ENCODE measurements at regions not wholly inside any gene's neighbourhood (a gene's known extent, or its start where the extent isn't known, plus 50 kb on each side); places are given as distances from the start of the nearest gene placed in this dataset.

DNA sequence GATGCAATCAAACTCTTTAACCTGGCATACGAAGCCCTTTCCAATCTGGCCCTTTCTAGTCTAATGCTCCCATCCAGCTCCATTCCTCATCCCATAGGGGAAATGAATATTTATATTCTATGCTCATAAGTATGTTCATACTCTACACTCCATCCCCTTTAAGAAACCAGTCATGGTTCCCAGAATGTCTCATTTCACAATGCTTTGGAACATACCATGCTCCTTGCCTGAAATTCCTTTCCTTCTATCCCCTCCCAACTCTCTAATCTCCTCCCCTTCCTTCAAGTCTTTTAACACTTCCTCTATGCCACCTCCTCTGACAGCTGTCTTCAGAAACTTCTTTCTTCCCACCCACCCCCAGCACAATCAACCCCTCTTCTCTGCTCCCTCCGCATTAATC is 207.0 kb upstream of the CAND1 start:
- no peaks in the 10 kb centered on the region for H3K27me3 ChIP-seq (ENCODE audit: insufficient read depth, low read depth, low read length)
- TF ChIP-seq POLR2AphosphoS5 (IDR thresholded peaks at IDR 0.05) (no peak), EP300 (conservative IDR thresholded peaks at IDR 0.05; ENCODE audit: poor library complexity, severe bottlenecking) (no peak), TAF1 (IDR thresholded peaks at IDR 0.05; ENCODE audit: low read depth) (no peak), EZH2 (IDR thresholded peaks at IDR 0.05; ENCODE audit: borderline replicate concordance, insufficient read depth, low read length, poor library complexity, severe bottlenecking) (no peak), SMC3 (conservative IDR thresholded peaks at IDR 0.05; ENCODE audit: poor library complexity) (no peak), RAD21 (conservative IDR thresholded peaks at IDR 0.05) (no peak), MXI1 (conservative IDR thresholded peaks at IDR 0.05; ENCODE audit: poor library complexity, severe bottlenecking) (no peak)
- TF ChIP-seq, protein P1, sequence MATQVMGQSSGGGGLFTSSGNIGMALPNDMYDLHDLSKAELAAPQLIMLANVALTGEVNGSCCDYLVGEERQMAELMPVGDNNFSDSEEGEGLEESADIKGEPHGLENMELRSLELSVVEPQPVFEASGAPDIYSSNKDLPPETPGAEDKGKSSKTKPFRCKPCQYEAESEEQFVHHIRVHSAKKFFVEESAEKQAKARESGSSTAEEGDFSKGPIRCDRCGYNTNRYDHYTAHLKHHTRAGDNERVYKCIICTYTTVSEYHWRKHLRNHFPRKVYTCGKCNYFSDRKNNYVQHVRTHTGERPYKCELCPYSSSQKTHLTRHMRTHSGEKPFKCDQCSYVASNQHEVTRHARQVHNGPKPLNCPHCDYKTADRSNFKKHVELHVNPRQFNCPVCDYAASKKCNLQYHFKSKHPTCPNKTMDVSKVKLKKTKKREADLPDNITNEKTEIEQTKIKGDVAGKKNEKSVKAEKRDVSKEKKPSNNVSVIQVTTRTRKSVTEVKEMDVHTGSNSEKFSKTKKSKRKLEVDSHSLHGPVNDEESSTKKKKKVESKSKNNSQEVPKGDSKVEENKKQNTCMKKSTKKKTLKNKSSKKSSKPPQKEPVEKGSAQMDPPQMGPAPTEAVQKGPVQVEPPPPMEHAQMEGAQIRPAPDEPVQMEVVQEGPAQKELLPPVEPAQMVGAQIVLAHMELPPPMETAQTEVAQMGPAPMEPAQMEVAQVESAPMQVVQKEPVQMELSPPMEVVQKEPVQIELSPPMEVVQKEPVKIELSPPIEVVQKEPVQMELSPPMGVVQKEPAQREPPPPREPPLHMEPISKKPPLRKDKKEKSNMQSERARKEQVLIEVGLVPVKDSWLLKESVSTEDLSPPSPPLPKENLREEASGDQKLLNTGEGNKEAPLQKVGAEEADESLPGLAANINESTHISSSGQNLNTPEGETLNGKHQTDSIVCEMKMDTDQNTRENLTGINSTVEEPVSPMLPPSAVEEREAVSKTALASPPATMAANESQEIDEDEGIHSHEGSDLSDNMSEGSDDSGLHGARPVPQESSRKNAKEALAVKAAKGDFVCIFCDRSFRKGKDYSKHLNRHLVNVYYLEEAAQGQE (IDR thresholded peaks at IDR 0.05; ENCODE audit: borderline replicate concordance), result no peak
- TF ChIP-seq, protein P2, sequence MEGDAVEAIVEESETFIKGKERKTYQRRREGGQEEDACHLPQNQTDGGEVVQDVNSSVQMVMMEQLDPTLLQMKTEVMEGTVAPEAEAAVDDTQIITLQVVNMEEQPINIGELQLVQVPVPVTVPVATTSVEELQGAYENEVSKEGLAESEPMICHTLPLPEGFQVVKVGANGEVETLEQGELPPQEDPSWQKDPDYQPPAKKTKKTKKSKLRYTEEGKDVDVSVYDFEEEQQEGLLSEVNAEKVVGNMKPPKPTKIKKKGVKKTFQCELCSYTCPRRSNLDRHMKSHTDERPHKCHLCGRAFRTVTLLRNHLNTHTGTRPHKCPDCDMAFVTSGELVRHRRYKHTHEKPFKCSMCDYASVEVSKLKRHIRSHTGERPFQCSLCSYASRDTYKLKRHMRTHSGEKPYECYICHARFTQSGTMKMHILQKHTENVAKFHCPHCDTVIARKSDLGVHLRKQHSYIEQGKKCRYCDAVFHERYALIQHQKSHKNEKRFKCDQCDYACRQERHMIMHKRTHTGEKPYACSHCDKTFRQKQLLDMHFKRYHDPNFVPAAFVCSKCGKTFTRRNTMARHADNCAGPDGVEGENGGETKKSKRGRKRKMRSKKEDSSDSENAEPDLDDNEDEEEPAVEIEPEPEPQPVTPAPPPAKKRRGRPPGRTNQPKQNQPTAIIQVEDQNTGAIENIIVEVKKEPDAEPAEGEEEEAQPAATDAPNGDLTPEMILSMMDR (IDR thresholded peaks at IDR 0.05; ENCODE audit: poor library complexity, severe bottlenecking), result no peak
- no peaks in the 10 kb centered on the region for H3K9me2 ChIP-seq (ENCODE audit: insufficient read depth, low read length)
- H2AFZ ChIP-seq (ENCODE audit: low read depth, low read length), result no peak overlapping the region
- no peaks in the 10 kb centered on the region for H3K9me3 ChIP-seq (ENCODE audit: low read length)
- H3F3A ChIP-seq (ENCODE audit: insufficient read depth, low read length, poor library complexity, severe bottlenecking), result no peaks in the 10 kb centered on the region
- no peak overlapping the region for H3K4me3 ChIP-seq (ENCODE audit: low read length)
- H3K79me2 ChIP-seq (replicated peaks; ENCODE audit: insufficient read depth, low read length), result peaks cover 45% of the 10 kb centered on the region
- H3K36me3 ChIP-seq (ENCODE audit: insufficient read depth, low read length), result no peaks in the 10 kb centered on the region
- no peak overlapping the region for H3K9ac ChIP-seq (ENCODE audit: low read length)
- no peaks in the 10 kb centered on the region for H4K20me1 ChIP-seq (ENCODE audit: insufficient read depth)
- H3K4me2 ChIP-seq (ENCODE audit: low read length), result no peak overlapping the region
- no peak overlapping the region for H3K27ac ChIP-seq (ENCODE audit: low read length)

DNA sequence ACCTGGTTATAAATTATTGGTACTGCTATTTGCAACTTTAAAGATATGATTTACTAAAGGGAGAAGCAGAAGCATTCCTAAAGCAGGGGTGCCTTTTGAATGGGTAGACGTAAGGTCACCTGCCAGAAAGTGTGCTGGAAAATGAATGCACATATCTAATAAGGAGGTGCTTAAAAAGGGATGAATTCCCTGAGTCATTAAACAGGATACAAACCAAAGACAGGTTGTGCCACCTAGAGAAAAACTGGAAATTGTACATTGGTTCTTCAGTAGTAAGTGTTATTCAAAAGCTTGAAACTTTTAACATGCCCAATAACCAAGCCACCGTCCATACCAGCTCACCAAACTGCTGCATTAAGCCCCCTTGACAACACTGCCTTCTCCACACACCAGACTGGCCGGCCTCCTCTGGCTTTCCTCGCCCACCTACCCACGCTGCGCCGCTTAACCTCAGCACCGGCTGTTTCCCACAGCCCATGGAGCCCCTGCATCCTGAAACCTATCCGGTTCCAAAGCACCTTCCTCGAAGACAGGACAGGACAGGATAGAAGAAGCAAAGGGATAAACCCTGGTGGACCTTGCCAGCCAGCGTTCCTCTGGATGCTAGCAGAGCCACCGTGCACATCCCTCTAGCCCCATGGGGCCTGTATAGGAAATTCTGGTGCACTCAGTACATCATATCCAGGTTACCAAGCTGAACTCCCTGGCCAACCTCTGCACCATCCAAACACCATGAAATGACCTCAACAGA is 201.5 kb upstream of the CAND1 start:
- Histone ChIP-seq H3K9ac (ENCODE audit: low read length) (peak overlapping the region; percentile 78), H3K9me3 (ENCODE audit: low read length) (no peaks in the 10 kb centered on the region), H3F3A (ENCODE audit: insufficient read depth, low read length, poor library complexity, severe bottlenecking) (no peaks in the 10 kb centered on the region), H3K27me3 (ENCODE audit: insufficient read depth, low read depth, low read length) (no peaks in the 10 kb centered on the region), H4K20me1 (ENCODE audit: insufficient read depth) (no peaks in the 10 kb centered on the region), H3K79me2 (replicated peaks; ENCODE audit: insufficient read depth, low read length) (peaks cover 34% of the 10 kb centered on the region), H2AFZ (ENCODE audit: low read depth, low read length) (no peak overlapping the region), H3K4me3 (ENCODE audit: low read length) (peak overlapping the region; percentile 79), H3K9me2 (ENCODE audit: insufficient read depth, low read length) (no peaks in the 10 kb centered on the region), H3K36me3 (ENCODE audit: insufficient read depth, low read length) (no peaks in the 10 kb centered on the region), H3K27ac (ENCODE audit: low read length) (peak overlapping the region; percentile 1), H3K4me2 (ENCODE audit: low read length) (peak overlapping the region; percentile 94)
- TF ChIP-seq MXI1 (conservative IDR thresholded peaks at IDR 0.05; ENCODE audit: poor library complexity, severe bottlenecking), result no peak
- no peak for TF ChIP-seq POLR2AphosphoS5 (IDR thresholded peaks at IDR 0.05)
- peak; percentile 79 for TF ChIP-seq RAD21 (conservative IDR thresholded peaks at IDR 0.05)
- TF ChIP-seq EZH2 (IDR thresholded peaks at IDR 0.05; ENCODE audit: borderline replicate concordance, insufficient read depth, low read length, poor library complexity, severe bottlenecking), result no peak
- TF ChIP-seq, protein P1 (IDR thresholded peaks at IDR 0.05; ENCODE audit: borderline replicate concordance), result no peak
- no peak for TF ChIP-seq EP300 (conservative IDR thresholded peaks at IDR 0.05; ENCODE audit: poor library complexity, severe bottlenecking)
- TF ChIP-seq, protein P2 (IDR thresholded peaks at IDR 0.05; ENCODE audit: poor library complexity, severe bottlenecking), result peak; percentile 68
- no peak for TF ChIP-seq TAF1 (IDR thresholded peaks at IDR 0.05; ENCODE audit: low read depth)
- TF ChIP-seq SMC3 (conservative IDR thresholded peaks at IDR 0.05; ENCODE audit: poor library complexity), result peak; percentile 75
